NCI-H2171 (cell line): ENCODE measurements at regions not wholly inside any gene's neighbourhood (a gene's known extent, or its start where the extent isn't known, plus 50 kb on each side); places are given as distances from the start of the nearest gene placed in this dataset.

Source experiments
- DNase-seq: peaks from one replicate; lab custom pipeline; 2025; lab: John Stamatoyannopoulos, UW

DNA sequence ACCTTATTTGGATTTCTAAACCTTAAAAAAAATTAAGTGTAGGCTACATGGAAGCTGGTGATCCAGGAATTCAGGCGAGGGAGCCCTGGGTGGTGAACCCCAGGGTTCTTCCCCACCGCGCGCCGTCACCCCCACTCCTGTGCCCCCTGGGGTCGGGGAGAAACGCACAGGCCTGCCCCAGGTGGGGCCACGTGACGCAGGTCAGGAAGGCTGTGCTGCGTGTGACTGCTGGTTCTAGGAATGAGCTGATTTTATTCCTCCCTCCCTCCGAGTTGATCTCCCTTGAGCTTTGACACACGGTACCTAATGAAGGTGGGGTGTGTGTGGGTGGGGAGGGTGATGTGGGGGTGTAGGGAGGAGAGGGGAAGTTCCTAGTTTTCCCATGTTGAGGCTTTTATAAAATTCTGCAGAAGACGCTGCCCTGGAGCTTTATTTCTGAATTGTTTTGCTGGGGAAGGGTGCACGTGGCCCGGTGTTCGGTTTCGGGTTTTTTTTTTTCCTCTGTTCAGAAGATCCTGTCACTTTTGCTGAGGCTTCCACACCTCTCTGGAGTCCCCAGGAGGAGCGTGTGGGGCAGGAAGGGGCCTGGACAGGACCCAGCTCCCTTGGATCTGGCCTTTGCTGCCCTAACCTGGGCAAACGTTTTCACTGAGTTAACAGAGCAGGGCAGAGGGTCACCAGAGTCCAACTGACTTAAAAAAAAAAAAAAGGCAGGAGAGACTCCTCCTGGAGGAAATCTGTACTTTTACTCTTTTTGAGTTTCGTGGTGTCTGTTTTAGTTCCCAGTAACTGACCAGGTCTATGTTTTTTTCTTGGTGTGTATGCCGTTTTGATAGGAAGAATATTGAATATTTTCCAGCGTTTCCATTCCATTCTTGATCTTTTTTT, 55.8 kb upstream of the GSE1 start:
- DNase-seq, result peak; percentile 78

DNA sequence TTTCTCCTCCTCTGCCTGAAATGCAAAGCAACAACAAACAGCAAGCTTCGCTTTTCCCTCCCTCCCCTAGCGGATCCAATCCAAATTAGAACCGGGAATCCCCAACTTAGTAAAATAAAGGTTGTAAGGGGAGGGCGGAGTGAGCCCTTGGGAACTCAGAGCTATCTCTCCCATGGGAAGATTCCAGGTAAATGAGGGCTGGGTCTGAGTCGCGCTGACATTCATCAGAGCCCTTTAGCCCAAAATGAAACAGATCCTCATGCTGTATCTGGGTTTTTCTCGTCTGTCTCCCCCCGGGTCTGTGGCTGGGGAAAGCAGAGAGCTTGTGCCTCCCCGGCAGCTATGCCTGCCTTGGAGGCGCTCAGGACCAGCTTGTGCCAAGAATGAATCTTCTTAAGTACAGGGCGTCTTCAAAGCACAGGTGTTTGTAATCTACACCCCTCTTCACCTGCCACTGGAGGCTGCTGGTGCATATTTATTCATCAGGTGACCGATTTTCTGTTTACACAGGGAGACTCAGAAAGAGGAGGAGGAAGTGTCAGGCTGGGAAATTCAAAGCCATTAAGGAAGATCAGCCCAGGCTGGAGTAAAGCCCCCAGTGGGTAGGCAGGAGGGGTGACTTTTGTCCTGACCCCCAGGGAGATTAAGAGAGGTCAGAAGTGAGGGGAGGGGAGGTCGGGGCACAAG, 55.0 kb upstream of the GSE1 start:
- peak; percentile 88 for DNase-seq

DNA sequence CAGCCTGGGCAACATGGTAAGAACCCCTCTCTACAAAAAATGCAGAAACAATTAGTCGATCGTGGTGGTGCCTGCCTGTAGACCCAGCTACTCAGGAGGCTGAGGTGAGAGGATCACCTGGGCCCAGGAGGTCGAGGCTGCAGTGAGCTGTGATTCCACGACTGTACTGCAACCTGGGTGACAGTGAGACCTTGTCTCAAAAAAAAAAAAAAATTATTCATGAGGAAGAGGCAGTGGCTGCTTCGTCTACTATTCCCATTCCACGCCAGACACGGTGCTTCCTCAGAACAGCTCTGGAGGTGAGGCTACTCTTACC, 52.2 kb upstream of the GSE1 start:
- no peak for DNase-seq

GRCh38 chr16:85561248-85562092, 51.7 kb upstream of the GSE1 start:
- DNase-seq, result no peak

DNA sequence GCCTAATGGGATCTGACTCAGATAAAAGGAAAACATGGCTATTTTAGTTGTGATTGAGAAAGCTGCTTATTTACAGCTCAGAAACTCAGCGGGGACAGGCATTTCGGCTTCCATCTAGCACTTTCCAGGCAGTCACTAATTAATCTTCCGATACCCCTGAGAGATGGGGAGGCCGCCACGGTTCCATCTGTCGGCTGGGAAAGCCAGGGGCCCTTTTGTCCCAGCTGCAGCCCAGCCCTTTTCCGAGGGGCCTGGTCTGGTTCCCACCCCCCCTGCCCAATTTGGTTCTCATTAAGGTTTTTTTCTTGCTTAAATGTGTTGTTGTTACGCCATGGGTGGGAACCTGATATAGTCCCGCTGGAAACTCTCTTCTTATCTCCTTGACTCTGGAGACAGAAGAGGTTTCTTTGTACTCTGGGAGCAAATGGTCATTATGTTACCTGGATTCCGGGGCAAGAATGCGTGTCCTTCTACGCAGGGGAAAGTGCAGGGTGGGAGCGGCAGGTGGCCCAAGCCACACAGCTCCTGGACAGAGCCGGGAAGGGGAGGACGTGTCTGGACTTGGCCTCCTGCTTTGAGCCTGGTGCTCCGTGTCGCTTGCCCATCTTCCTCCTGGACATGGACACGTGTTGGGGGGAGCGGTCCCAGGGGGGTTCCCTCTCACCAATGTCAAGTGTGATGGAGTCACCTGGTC, 50.9 kb upstream of the GSE1 start:
- peak; percentile 70 for DNase-seq

DNA sequence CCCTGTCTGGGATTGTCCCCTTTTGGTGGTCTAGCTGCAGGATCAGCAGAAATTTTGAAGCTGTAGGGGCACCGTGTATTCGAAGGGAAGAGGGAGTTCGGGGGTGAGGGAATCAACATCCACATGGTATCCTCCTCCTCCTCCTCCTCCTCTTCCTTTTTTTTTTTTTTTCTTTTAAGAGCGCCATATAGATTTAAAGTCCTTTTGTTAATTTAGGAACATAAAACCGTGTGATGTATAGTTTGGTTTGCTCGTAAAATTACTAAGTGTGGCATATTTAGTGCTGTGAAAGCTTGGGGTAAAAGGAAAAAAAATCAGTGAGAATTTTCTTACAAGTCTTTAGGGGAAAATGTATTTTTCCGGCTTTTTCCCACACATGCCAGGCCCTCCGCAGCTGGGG, 50.1 kb upstream of the GSE1 start:
- DNase-seq, result no peak
